Anterior cingulate cortex (tissue), 58 donors: ENCODE measurements at regions not wholly inside any gene's neighbourhood (a gene's known extent, or its start where the extent isn't known, plus 50 kb on each side); places are given as distances from the start of the nearest gene placed in this dataset.

ENCODE experiments used
- DNase-seq, 58 donors: peaks; one replicate each; lab custom pipeline; 2025; lab: John Stamatoyannopoulos, UW

GRCh38 chr2:36069074-36069473 is 286.5 kb upstream of the CRIM1 start:
- DNase-seq: no peak

GRCh38 chr2:36068086-36068485 is 287.5 kb upstream of the CRIM1 start:
- DNase-seq: no peak

- DNase-seq: no peak
These were observed 295.4 kb upstream of the CRIM1 start for GRCh38 chr2:36060133-36060532.

GRCh38 chr2:36059691-36060090 is 295.9 kb upstream of the CRIM1 start:
- DNase-seq: no peak

GRCh38 chr2:36058953-36059352 is 296.6 kb upstream of the CRIM1 start:
- DNase-seq: no peak

- DNase-seq: no peak
These were observed 297.5 kb upstream of the CRIM1 start for GRCh38 chr2:36058076-36058475.

- DNase-seq: no peak
These were observed 302.8 kb upstream of the CRIM1 start for GRCh38 chr2:36052819-36053218.

GRCh38 chr2:36044411-36044810 is 311.2 kb upstream of the CRIM1 start:
- DNase-seq: no peak

- DNase-seq: no peak
These were observed 320.4 kb upstream of the CRIM1 start for GRCh38 chr2:36035137-36035536.

GRCh38 chr2:36032046-36032445 is 323.5 kb upstream of the CRIM1 start:
- no peak for DNase-seq

GRCh38 chr2:36031471-36031870 is 324.1 kb upstream of the CRIM1 start:
- DNase-seq: no peak

GRCh38 chr2:36027616-36028015 is 328.0 kb upstream of the CRIM1 start:
- no peak for DNase-seq

- no peak for DNase-seq
These were observed 342.5 kb upstream of the CRIM1 start for GRCh38 chr2:36013064-36013463.

- no peak for DNase-seq
These were observed 349.1 kb upstream of the CRIM1 start for GRCh38 chr2:36006444-36006843.

- no peak for DNase-seq
These were observed 352.6 kb upstream of the CRIM1 start for GRCh38 chr2:36002941-36003340.

- DNase-seq: no peak
These were observed 358.1 kb upstream of the CRIM1 start for GRCh38 chr2:35997488-35997887.

GRCh38 chr2:35989503-35989902 is 366.1 kb upstream of the CRIM1 start:
- no peak for DNase-seq

- DNase-seq: no peak
These were observed 366.5 kb upstream of the CRIM1 start for GRCh38 chr2:35989040-35989439.

- DNase-seq: no peak
These were observed 368.7 kb upstream of the CRIM1 start for GRCh38 chr2:35986871-35987270.

GRCh38 chr2:35978218-35978617 is 377.4 kb upstream of the CRIM1 start:
- no peak for DNase-seq

GRCh38 chr2:35976611-35977010 is 379.0 kb upstream of the CRIM1 start:
- DNase-seq: no peak

GRCh38 chr2:35973737-35974132 is 381.8 kb upstream of the CRIM1 start:
- DNase-seq: no peak

GRCh38 chr2:35973132-35973736 is 382.3 kb upstream of the CRIM1 start:
- peak in 8 of 58 donors; percentile 0 to 12 (median 2) for DNase-seq
